H1 (cell line): ENCODE measurements at regions not wholly inside any gene's neighbourhood (a gene's known extent, or its start where the extent isn't known, plus 50 kb on each side); places are given as distances from the start of the nearest gene placed in this dataset.

ENCODE experiments used
- CTCF ChIA-PET: fragments of 300-600 bp; sonication (Branson Sonifier 250); formaldehyde crosslinking; loops from one replicate; lab custom pipeline; 2021; ENCODE audit not compliant: partially characterized antibody; lab: Charles Lee
- POLR2A ChIA-PET: fragments of 300-600 bp; sonication (Branson Sonifier 250); formaldehyde crosslinking; loops from one replicate; lab custom pipeline; 2021; ENCODE audit warnings: inconsistent platforms; ENCODE audit not compliant: partially characterized antibody; lab: Charles Lee
- DNase-seq, 2 experiments: peaks; one replicate each; pipeline versions ENCODE4 v3.0.0 to v3.0.0-alpha.2; 2010 to 2022; ENCODE audit warnings: low spot score in 2 of 2, low read depth in 1 of 2, mixed read lengths in 1 of 2
- FAIRE-seq: peaks from 2 replicates; lab custom pipeline; 2011; peaks lifted over from hg19 to GRCh38; lab: Jason Lieb, UNC
- H2AFZ ChIP-seq: 2 replicates; pipeline ENCODE4 v1.8.1; 2012; ENCODE audit warnings: low read length, inconsistent platforms
- H2AK5ac ChIP-seq: 2 replicates; pipeline ENCODE4 v1.6.1; 2013; ENCODE audit warnings: low read depth, low read length
- H2BK120ac ChIP-seq: replicated peaks from 2 replicates; pipeline ENCODE3; 2013; ENCODE audit warnings: low read depth, low read length, inconsistent platforms
- H2BK12ac ChIP-seq: 2 replicates; pipeline ENCODE4 v1.6.1; 2013; ENCODE audit warnings: low read depth, low read length
- H2BK15ac ChIP-seq: 2 replicates; pipeline ENCODE4 v1.6.1; 2013; ENCODE audit warnings: low read length
- H2BK20ac ChIP-seq: 2 replicates; pipeline ENCODE4 v1.6.1; 2013; ENCODE audit warnings: low read length
- H2BK5ac ChIP-seq: 2 replicates; pipeline ENCODE4 v1.6.1; 2013; ENCODE audit warnings: low read depth, low read length
- H3K14ac ChIP-seq: 2 replicates; pipeline ENCODE4 v1.6.1; 2013; ENCODE audit warnings: inconsistent platforms; ENCODE audit not compliant: insufficient read length
- H3K18ac ChIP-seq: 2 replicates; pipeline ENCODE4 v1.6.1; 2013; ENCODE audit warnings: low read length; ENCODE audit errors: extremely low read depth
- H3K23ac ChIP-seq: 2 replicates; pipeline ENCODE4 v1.6.1; 2013; ENCODE audit warnings: inconsistent platforms; ENCODE audit not compliant: insufficient read length
- H3K23me2 ChIP-seq: 2 replicates; pipeline ENCODE4 v1.6.1; 2013; ENCODE audit warnings: low read depth, low read length
- H3K27ac ChIP-seq: 2 replicates; pipeline ENCODE4 v1.6.1; 2011; ENCODE audit warnings: low read depth, low read length, inconsistent platforms
- H3K27me3 ChIP-seq, 4 experiments: replicated peaks in 1 of 4; 1 replicate in 1 of 4; 2 replicates in 3 of 4; pipeline versions ENCODE4 v1.6.1 to v1.8.1; 2011 to 2013; ENCODE audit warnings: low read length in 3 of 4, mild to moderate bottlenecking in 3 of 4, inconsistent platforms in 2 of 4, mixed read lengths in 2 of 4, moderate library complexity in 1 of 4; ENCODE audit not compliant: control insufficient read depth in 3 of 4, insufficient read depth in 3 of 4; ENCODE audit errors: extremely low read depth in 1 of 4
- H3K36me3 ChIP-seq, 4 experiments: 2 replicates each; pipeline versions ENCODE4 v1.6.1 to v1.8.1; 2011 to 2013; ENCODE audit warnings: mild to moderate bottlenecking in 4 of 4, low read length in 3 of 4, moderate library complexity in 2 of 4, control low read depth in 1 of 4, inconsistent platforms in 1 of 4; ENCODE audit not compliant: insufficient read depth in 4 of 4, control insufficient read depth in 2 of 4
- H3K4ac ChIP-seq: replicated peaks from 2 replicates; pipeline ENCODE3; 2013; ENCODE audit warnings: low read length, low read depth, mixed read lengths, inconsistent platforms; ENCODE audit not compliant: insufficient read length
- H3K4me1 ChIP-seq, 4 experiments: replicated peaks in 1 of 4; 1 replicate in 1 of 4; 2 replicates in 3 of 4; pipeline versions ENCODE4 v1.6.1 to v1.8.1; 2011 to 2013; ENCODE audit warnings: low read length in 3 of 4, inconsistent platforms in 2 of 4, mixed read lengths in 1 of 4; ENCODE audit not compliant: insufficient read depth in 4 of 4, control insufficient read depth in 3 of 4
- H3K4me2 ChIP-seq, 2 experiments: 2 replicates each; pipeline versions ENCODE4 v1.6.1 to v1.8.1; 2011 to 2013; ENCODE audit warnings: low read depth in 2 of 2, low read length in 2 of 2, control low read depth in 1 of 2, inconsistent platforms in 1 of 2, mild to moderate bottlenecking in 1 of 2; ENCODE audit not compliant: insufficient read depth in 1 of 2
- H3K4me3 ChIP-seq, 4 experiments: fragments of 200-600, 300-600 bp in 1 of 4; sonication (generic), shearing (Covaris generic), sonication (Bioruptor Twin) in 1 of 4; 2 replicates each; pipeline versions ENCODE4 v1.5.1 to v1.8.1; 2011 to 2016; ENCODE audit warnings: low read length in 4 of 4, low read depth in 3 of 4, control low read depth in 2 of 4, inconsistent platforms in 2 of 4, mild to moderate bottlenecking in 2 of 4, mixed read lengths in 1 of 4, moderate library complexity in 1 of 4; ENCODE audit not compliant: insufficient read depth in 2 of 4; ENCODE audit errors: extremely low read depth in 1 of 4
- H3K56ac ChIP-seq: replicated peaks from 2 replicates; pipeline ENCODE3; 2013; ENCODE audit warnings: low read depth, mild to moderate bottlenecking, mixed read lengths, low read length, inconsistent platforms; ENCODE audit not compliant: insufficient read length
- H3K79me1 ChIP-seq: 2 replicates; pipeline ENCODE4 v1.6.1; 2013; ENCODE audit warnings: low read depth, low read length, control low read depth
- H3K79me2 ChIP-seq, 2 experiments: 2 replicates each; pipeline versions ENCODE4 v1.6.1 to v1.8.1; 2012 to 2013; ENCODE audit warnings: low read length in 2 of 2, mild to moderate bottlenecking in 2 of 2, inconsistent platforms in 1 of 2; ENCODE audit not compliant: insufficient read depth in 2 of 2, control insufficient read depth in 1 of 2
- H3K9ac ChIP-seq, 4 experiments: replicated peaks in 1 of 4; 1 replicate in 1 of 4; 2 replicates in 3 of 4; pipeline versions ENCODE4 v1.6.1 to v1.8.1; 2011 to 2013; ENCODE audit warnings: low read depth in 3 of 4, low read length in 3 of 4, control low read depth in 2 of 4, mild to moderate bottlenecking in 2 of 4, moderate library complexity in 2 of 4, inconsistent platforms in 1 of 4; ENCODE audit errors: extremely low read depth in 1 of 4
- H3K9me3 ChIP-seq, 2 experiments: 2 replicates each; pipeline versions ENCODE4 v1.6.1 to v1.8.1; 2012 to 2013; ENCODE audit warnings: mild to moderate bottlenecking in 2 of 2, moderate library complexity in 2 of 2, control low read depth in 1 of 2, inconsistent platforms in 1 of 2, low read depth in 1 of 2, low read length in 1 of 2, mixed read lengths in 1 of 2; ENCODE audit not compliant: insufficient read depth in 2 of 2
- H4K20me1 ChIP-seq, 2 experiments: replicated peaks in 1 of 2; 2 replicates each; pipeline versions ENCODE3 to v1.8.1; 2011 to 2013; ENCODE audit warnings: inconsistent platforms in 2 of 2, low read length in 2 of 2, mild to moderate bottlenecking in 1 of 2; ENCODE audit not compliant: insufficient read depth in 2 of 2, control insufficient read depth in 1 of 2
- H4K5ac ChIP-seq: 2 replicates; pipeline ENCODE4 v1.6.1; 2013; ENCODE audit warnings: low read length, low read depth, mixed read lengths, inconsistent platforms; ENCODE audit not compliant: insufficient read length
- H4K8ac ChIP-seq: 2 replicates; pipeline ENCODE4 v1.8.0; 2013; ENCODE audit warnings: mild to moderate bottlenecking, moderate library complexity, low read length, inconsistent platforms; ENCODE audit not compliant: insufficient read depth; ENCODE audit errors: extremely low read depth
- H4K91ac ChIP-seq: replicated peaks from 2 replicates; pipeline ENCODE3; 2013; ENCODE audit warnings: low read length, mixed read lengths, inconsistent platforms; ENCODE audit not compliant: insufficient read length
- HDAC6 ChIP-seq: IDR thresholded peaks from one replicate; pipeline ENCODE4 v1.7.1; 2012; ENCODE audit warnings: low read depth, mild to moderate bottlenecking, inconsistent platforms, low read length, moderate library complexity
- POLR2A ChIP-seq, 2 experiments: IDR thresholded peaks; 1 replicate in 1 of 2; 2 replicates in 1 of 2; pipeline ENCODE4 v1.6.1; 2011; ENCODE audit warnings: low read depth in 2 of 2, low read length in 2 of 2, mild to moderate bottlenecking in 2 of 2; ENCODE audit errors: control extremely low read depth in 1 of 2
- TAF1 ChIP-seq: IDR thresholded peaks from 2 replicates; pipeline ENCODE4 v1.6.1; 2011; ENCODE audit warnings: mild to moderate bottlenecking, low read depth, low read length
- WGBS, 2 experiments: shearing (Covaris generic) in 1 of 2; methylation state at CpG; one replicate each; pipeline versions ENCODE4 v1.1.6 to v1.1.7; 2013 to 2015; ENCODE audit warnings: low lambda C conversion rate in 2 of 2, mixed read lengths in 2 of 2, inconsistent platforms in 1 of 2, low coverage in 1 of 2, missing lambda C conversion rate in 1 of 2; ENCODE audit not compliant: insufficient replicate concordance in 2 of 2, insufficient coverage in 1 of 2, insufficient read length in 1 of 2; ENCODE audit errors: extremely low coverage in 1 of 2, missing lambda C conversion rate in 1 of 2; 5-methylcytosine and 5-hydroxymethylcytosine counted together

DNA sequence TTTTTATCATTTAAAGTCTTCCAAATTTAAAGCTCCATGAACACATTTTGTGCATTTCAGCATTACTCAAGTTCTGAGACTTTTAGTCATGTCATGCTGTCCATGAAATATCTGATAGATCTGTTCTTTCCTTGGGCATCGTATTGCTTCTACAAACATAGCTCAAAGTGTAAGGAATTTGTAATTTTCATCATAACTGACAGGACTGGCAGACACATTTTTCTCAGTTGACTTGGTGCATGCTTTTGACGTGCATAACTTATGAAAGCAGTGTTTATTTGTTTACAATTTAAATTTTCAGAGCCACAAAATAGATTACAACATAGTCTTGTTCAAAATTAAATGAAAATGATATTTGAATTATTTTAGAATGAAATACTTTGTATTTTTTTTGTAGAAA is 812.1 kb upstream of the NOVA1 start:
- no peak overlapping the region for H4K91ac ChIP-seq
- CTCF ChIA-PET: no interaction called here
- TF ChIP-seq POLR2A (IDR thresholded peaks at IDR 0.05; ENCODE audit: control extremely low read depth in 1 of 2, low read depth in 2 of 2, low read length in 2 of 2) (no peak), HDAC6 (no peak), TAF1 (no peak)

More for the DNA sequence above, 812.1 kb upstream of the NOVA1 start:
- Histone ChIP-seq H3K27me3 (no peaks in the 10 kb centered on the region), H3K4me2 (no peak overlapping the region), H3K79me2 (no peaks in the 10 kb centered on the region), H2AFZ (no peak overlapping the region), H2BK20ac (no peak overlapping the region), H2AK5ac (no peak overlapping the region), H2BK12ac (no peak overlapping the region), H3K4me3 (no peak overlapping the region), H2BK5ac (no peak overlapping the region), H2BK15ac (no peak overlapping the region), H3K56ac (no peak overlapping the region), H3K36me3 (no peaks in the 10 kb centered on the region), H3K18ac (no peak overlapping the region), H3K23me2 (no peaks in the 10 kb centered on the region), H2BK120ac (no peak overlapping the region), H4K20me1 (no peaks in the 10 kb centered on the region), H3K79me1 (no peaks in the 10 kb centered on the region), H4K5ac (no peak overlapping the region), H3K4me1 (no peaks in the 10 kb centered on the region), H3K9me3 (no peaks in the 10 kb centered on the region), H3K27ac (no peak overlapping the region), H3K9ac (no peak overlapping the region), H4K8ac (no peak overlapping the region), H3K4ac (no peak overlapping the region), H3K23ac (no peak overlapping the region), H3K14ac (no peak overlapping the region)
- no peak for FAIRE-seq
- no peak for DNase-seq
- POLR2A ChIA-PET: no interaction called here
- WGBS, 2 experiments: 84% methylated on average over 2 of the region's 2 CpGs; no CpG with 5 or more reads in 1 of the 2 experiments
